Renal cortex interstitium (tissue), 11 donors: ENCODE measurements at regions not wholly inside any gene's neighbourhood (a gene's known extent, or its start where the extent isn't known, plus 50 kb on each side); places are given as distances from the start of the nearest gene placed in this dataset.
"Not testable (repeated sequence)": the region's sequence is repeated elsewhere in the genome, so short reads cannot be mapped to it uniquely, and the experiment has no call there.

Experiments used
- DNase-seq, 11 donors: peaks; one replicate each; pipeline ENCODE4 v3.0.0-alpha.2; 2013; ENCODE audit warnings: low read depth in 9 of 11, low spot score in 4 of 11; ENCODE audit errors: extremely low read depth in 1 of 11

DNA sequence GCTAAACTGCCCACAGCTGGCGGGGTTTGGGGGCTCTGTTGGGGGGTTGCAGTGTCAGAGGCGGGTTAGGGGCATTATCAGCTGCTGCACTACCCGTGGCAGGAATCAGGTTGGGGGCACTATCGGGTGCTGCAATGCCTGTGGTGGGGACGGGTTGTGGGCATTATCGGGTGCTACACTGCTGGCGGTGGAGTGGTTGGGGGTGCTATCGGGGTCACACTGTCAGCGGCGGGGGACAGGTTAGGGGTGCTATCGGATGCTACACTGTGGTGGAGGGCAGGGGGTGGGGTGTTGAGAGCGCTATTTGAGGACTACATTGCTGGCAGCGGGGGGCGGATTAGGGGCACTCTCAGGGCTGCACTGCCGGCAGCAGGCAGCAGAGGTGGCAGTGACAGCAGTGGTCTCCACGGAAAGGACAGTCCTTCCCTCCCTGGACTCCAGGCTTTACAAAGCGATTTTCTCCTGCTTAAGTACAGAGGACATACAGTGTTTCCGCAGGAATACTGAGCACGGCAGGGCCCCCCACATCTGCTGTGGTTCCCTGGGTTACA lies 119.5 kb upstream of the VPREB1 start:
- no peak for DNase-seq

DNA sequence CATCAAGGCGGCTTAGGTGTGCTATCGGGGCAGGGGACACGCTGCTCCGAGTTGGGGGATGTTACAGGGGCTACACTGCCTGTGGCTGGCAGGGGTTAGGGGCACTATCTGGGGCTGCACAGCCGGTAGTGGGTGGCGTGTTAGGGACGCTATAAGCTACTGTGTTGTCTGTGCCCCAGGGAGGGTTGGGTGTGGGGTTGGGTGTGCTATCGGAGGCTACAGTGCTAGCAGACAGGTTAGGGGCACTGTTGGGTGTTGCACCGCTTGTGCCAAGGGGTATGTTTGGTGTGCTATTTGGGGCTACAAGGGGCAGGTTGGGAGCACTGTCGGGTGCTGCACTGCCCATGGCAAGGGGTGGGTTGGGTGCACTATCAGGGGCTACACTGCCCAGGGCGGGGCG lies 120.2 kb upstream of the VPREB1 start:
- no peak for DNase-seq

DNA sequence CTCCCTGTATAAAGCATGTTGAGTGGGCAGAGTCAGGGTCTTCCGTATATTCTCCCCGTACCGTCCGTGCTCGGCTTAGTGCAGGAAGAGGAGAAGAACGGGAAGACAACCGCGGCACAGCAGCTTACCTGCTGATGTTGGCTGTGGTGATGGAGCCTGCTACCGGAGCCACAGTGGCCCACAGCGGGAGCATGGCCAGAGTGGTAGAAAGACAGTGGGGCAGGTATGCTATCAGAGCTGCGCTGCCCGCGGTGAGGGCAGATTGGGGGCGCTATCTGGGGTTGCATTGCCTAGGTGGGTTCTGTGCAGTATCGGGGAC lies 120.7 kb upstream of the VPREB1 start:
- DNase-seq = no peak

DNA sequence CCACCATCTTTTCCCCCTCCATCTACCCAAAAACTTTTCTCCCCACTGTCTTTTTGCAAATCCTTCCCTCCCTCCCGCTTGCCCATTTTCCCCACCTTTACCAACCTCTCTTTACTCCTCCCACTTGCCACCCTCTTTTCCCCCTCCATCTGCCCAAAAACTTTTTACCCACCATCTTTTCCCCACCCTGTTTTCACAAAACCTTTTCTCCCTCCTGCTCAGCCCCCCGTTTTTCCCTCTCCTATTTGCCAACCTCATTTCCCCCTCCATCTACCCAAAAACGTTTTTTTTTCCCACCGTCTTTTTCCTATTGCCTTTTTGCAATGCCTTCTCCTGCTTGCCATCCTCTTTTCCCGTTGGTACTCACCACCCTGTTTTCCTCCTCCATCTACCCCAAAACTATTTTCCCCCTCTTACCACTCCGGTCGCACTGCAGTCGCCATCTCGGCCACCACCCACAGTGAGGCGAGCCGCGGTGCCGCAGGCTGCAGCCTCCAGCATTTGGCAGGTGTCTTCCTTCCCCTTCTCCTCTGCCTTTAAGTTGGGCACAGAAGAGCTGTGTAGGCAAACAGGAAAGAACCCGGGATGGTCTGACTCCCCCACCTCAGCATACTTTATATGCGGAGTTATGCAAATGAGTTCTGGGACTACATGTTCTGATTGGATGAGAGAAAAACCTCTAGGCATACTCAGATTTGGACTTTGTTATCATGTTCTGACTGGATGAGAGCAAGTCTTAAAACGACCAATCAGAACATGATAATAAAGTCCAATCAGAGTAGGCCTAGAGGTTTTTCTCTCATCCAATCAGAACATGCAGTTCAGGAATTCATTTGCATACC lies 121.2 kb upstream of the VPREB1 start:
- no peak for DNase-seq

DNA sequence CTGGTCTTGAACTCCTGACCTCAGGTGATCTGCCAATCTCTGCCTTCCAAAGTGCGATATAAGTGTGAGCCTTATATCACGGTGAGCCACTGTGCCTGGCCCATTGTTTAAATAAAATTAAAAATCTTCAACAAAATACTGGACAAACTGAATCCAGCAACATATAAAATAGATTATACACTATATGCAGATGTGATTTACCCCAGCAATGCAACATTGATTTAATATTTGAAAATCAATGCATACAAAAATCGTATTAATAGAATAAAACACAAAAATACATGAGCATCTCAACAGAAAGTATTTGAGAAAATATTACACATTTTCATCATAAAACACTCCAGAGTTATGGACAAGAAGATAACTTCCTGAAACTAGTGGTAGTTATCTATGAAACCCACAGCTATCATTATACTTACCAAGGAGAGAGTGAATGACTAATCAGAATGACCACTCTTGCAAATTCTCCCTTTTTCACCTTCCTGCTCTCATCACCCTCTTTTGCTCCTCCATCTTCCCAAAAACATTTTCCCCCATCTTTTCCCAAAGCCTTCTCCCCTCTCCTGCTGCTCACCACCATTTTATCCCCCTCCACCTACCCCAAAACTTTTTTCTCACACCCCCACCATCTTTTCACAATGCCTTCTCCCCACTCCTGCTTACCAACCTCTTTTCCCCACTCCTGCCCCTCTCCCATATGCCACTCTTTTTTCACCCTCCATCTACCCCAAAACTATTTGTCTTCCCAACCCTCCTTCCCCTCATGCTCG lies 122.1 kb upstream of the VPREB1 start:
- DNase-seq = no peak

DNA sequence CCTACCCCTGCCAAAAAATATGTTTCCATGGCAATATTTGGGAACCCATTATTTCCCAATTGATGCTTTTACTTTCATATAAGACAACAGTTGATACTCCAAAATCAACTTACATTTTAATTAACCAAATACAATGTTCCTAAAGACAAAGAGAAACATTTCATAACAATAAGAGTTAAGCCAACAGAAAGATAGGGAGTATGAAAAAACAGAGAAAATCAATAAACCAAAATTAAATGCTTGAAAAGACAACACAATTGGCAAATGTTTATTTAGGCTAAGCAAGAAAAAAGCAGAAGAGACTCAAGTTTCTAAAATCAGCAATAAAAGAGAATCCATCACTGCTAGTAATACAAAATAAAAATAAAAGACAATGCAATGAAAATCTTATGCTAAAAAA lies 123.1 kb upstream of the VPREB1 start:
- no peak for DNase-seq

DNA sequence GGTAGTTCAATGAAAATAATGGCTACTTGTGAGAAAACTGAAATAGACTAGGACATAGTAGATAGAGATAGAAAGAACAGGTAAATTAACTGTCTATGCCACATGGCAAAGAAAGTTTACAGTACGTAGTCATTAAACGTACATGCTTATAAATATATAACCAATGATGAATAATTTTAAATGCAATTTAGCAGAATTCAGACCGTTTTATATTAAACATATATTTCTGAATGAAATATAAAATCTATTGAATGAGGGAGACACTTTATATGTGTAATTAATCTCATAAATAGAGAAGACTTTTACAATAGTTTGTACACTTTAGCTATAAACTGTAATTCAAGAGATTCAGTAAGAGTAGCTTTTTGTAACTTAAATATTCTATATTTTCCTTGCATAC lies 124.4 kb upstream of the VPREB1 start:
- no peak for DNase-seq

DNA sequence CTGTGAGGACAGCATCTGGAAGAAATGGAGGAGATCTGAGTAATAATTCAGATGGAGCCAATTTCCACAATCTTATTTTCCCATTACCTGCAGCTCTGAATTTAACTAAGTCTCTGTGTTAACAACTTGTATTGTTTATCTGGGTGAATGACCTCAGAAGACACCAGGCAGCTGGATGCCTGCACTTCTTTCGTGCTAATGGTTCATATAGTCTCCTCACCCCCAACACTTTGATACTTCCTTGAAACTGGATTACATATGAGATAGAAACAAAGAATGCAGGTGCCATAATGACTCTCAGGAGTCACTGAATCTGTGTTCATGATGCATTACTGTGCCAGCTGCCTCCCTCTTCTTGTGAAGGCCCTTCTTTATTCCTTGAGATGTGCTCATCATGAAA lies 125.6 kb upstream of the VPREB1 start:
- no peak for DNase-seq

DNA sequence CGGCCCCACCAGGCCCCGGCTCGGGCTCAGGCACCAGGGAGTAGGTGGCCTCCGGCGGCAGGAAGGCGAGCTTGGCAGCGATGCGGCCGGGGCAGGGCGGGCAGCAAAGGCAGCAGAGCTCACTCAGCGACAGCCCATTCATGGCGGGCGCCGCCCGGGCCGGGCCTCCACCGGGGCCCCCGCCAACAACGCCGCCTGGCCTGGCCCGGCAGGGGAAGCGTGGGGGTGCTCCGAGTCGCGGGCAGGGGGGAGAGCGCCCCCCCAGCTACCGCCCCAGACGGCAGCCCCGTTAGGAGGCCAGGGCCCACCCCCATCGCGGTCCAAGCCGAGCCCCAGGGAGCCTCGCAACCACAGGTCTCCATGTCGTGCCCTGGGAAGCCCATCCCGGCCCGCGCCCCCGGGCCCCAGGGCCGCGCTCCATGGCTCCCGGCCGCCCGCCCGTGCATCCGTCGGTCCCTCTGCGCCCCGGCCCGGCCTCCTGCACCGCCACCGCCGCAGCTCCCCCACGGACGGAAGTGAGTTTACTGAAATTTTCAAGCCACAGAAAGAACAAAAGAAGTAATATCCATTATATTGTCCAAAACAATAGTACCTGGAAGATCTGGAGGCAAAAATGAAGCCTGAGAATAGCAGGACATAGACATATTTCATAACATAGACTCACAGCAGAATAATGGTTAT lies 126.6 kb upstream of the VPREB1 start:
- DNase-seq = not testable (repeated sequence)

DNA sequence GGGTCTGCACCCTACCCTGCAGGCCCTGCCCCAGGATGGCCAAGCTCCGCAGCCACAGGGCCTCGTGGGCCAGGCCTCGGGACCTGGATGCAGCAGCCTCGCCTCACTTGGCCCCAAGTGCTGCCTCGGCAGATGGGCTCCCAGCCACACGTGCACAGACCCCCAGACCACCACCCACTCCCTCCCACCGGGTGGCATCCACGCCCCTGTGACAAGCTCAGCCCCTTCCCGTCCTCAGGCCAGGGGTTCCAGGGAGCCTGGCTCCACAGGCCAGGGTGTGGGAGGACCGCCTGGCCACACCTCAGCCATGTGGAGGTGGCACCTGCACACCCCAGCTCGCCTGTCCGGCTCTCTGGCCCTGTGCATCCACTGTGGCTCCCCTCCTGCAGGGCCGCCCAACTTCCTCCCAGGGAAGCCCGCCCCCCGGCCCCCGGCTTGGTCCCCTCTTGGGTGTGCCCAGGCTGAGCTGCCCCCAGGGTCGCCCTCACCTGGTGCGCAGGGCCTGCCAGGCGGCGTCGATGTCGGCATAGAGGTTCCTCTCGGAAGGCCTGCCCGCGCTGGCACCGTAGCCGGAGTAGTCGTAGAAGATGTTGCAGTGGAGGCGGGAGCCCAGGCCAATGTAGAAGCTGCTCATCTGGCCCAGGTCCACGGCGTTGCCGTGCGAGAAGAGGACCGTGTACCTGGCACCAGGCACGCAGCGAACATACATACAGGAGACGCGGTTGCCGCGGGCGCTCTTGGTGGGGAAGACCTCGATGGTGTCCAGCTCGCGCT lies 127.4 kb upstream of the VPREB1 start:
- DNase-seq = not testable (repeated sequence)

DNA sequence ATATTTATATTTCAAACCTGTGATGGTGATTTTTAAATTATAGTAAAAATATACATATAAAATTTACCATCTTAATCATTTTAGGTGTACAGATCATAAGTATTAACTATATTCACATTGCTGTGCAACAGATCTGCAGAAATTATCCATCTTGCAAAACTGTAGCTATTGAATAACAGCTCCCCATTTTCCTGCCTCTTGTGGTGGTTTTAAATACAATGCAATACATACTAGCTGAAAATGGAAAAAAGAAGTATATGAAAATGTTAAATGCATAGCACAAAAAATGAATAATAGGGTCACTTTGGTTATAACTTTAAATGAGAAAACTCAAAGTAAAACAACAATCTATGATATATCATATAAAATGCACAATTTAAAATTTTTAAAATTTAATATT lies 130.9 kb upstream of the VPREB1 start:
- no peak for DNase-seq

DNA sequence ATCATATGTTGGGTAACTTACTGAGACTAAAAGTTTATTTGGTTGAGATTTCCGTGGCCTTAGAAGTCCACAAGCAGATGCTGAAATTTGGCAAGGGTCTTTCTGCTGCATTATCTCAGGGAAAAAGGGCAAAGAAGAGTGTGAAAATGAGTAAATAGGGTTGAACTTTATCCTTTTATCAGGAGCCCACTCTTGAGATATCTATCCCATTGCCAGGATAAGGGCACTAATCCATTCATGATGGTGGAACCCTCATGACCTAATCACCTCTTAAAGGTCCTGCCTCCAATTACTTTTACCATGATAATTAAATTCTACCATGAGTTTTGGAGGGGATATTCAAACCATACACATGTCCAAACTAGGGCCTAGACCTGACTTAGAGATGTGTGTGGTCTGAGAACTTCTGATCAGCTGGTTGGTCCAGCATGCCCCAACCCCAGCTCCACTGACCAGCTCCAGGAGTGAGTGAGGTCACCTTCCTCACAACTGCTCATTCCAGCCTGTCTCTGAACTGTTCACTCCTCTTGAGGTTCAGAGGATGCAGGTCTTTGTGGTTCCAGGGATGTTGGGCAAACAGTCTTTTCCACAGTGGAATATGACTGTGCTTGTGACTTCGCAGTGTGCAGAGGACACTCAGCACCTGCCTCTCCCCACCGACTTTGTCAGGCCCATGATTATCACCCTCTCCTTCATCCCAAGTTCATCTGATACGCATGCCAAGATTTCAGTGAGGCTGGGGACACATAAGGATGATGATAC lies 130.1 kb upstream of the TOP3B start:
- no peak for DNase-seq

DNA sequence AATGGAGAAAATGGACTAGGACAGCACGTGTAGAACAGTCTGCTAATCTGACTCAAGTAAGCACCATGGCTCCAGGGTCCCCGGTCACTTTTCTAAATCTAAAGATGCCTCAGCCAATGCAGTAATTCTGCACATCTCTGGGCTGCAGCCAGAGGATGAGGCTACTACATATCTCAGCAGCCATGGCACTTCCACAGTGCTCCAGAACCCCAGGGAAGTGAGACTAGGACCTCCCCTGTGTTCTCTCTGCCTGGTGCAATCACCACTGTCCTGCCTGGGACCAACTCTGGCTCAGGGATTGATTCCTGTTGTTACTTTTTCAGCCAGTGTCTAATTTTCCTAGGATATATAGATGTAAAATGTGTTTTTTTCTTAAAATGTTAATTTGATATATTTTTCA lies 129.4 kb upstream of the TOP3B start:
- DNase-seq = no peak

DNA sequence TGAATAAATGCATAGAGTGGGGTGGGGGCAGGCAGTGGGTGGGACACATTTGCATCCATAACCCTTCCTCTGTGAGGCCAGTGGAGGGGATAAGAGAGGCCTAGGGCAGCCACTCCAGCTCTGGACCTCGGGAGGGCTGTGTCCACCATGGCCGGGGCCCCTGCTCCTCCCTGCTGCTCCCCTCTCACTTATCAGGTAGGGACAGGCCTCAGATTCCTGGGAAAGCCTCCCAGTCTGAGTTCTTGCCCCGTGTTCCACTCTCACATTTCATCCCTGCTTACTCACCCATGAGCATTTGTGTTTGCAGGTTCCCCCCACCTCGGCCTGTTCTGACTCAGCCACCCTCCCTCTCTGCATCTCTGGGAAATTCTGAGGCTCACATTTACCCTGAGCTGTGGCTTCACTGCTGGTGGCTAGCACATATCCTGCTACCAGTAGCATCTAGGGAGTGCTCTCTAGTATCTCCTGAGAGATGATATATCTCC lies 128.7 kb upstream of the TOP3B start:
- DNase-seq = peak in 4 of 11 donors; percentile 12 to 33 (median 24)

DNA sequence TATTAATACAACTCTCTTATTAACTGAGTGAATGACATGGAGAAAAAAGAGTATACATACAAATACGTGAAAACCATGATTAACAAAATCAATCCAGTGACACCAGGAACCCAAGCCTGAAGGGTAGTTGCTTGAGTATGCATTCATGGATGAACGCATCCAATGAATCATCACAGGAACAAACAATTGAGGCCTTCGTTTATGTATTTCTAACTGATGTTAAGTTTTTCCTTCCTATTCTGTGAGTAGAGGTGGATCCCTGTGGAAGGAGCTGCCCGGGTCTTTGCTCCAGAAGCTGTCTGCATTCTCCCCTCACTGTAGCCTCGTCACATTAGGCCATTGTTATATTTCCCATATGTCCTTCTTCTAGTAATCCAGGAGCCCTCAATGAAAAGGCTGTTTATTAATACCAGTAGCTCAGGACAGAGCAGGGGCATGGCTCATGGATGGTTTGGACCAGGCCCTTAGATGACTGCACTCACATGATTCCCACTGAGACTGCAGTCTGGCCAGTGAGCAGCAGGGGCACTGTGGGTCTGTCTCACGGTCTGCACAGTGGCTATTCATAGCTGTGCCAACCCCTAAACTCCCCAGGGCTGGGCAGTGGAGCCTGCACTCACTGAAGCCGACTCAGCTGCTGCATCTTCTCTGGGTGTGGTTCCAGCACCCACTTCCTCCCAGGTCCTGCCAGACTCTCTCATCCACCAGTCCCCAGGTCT lies 128.1 kb upstream of the TOP3B start:
- DNase-seq = peak in 9 of 11 donors; percentile 24 to 63 (median 48)

DNA sequence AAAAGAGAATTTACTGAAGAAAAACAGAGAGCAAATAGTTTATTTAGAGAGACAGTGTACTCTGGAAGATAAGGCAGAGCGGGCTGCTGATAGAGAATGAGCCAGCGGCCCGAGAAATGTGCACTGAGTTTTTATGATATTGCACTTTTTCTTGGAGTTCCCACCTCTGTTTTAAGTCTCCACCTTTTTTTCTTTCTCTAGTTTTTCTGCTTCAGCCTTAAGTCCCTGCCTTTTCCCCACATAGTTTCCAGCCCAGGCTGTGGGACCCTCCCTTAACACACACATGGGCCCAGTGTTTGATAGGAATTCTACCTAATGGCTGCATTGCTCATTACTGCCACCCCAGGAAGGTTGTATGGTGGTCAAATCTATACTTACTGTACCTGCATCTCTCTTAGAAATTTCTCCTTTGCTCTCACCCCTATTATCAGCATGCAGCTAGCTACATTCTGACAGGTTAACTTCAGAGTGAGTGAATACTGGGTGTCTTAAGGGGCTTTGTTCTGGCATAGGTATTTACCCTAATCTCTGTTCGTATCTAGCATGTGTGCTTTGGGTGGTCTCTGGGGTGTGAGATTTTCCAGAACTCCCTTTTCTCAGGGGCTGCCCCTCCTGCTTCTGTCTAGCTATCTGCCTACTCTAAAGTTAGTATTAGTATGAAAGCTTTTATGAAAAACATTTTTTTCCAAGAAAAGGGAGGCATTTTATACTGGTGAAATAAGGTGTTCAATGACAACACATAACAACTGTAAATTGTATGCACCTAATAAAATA lies 127.3 kb upstream of the TOP3B start:
- no peak for DNase-seq

DNA sequence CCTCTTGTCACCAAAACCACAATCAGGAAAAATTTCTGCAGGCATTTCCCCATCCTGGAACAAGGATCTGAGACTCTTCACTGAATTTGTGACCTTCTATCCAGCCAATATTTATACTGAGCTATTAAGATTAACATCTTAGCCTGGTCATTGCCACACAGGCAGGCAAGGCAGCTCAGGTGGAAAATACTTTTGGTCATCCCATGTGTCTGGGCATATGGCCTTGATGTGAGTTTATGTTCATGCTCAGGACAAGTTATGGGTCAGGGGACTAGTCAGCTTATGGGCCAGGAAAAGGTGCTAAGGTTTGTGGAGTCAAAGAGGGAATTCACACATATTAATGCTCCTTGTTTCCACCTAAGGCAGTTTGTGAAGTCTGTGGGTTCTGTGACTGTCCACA lies 124.3 kb upstream of the TOP3B start:
- no peak for DNase-seq
